Activated CD4-positive, alpha-beta T cell treated with anti-CD3 and anti-CD28 coated beads, Interleukin-2, amount 10 ng/mL, durations not matched to agents 24 days and 14 days (primary cell): ENCODE measurements at regions not wholly inside any gene's neighbourhood (a gene's known extent, or its start where the extent isn't known, plus 50 kb on each side); places are given as distances from the start of the nearest gene placed in this dataset.
"Not testable (repeated sequence)": the region's sequence is repeated elsewhere in the genome, so short reads cannot be mapped to it uniquely, and the experiment has no call there.

Experiments
- DNase-seq: peaks from one replicate; pipeline ENCODE4 v3.0.0; 2022
- H3K27ac Mint-ChIP-seq: one replicate; pipeline ENCODE4 v1.8.0; 2022; ENCODE audit warnings: mild to moderate bottlenecking, mixed read lengths
- H3K27me3 Mint-ChIP-seq: one replicate; pipeline ENCODE4 v1.8.0; 2022; ENCODE audit warnings: mixed read lengths
- H3K36me3 Mint-ChIP-seq: one replicate; pipeline ENCODE4 v1.8.0; 2022; ENCODE audit warnings: low read depth, mild to moderate bottlenecking, mixed read lengths
- H3K4me1 Mint-ChIP-seq: one replicate; pipeline ENCODE4 v1.8.0; 2021; ENCODE audit warnings: mixed read lengths
- H3K4me3 Mint-ChIP-seq: one replicate; pipeline ENCODE4 v1.8.0; 2022; ENCODE audit warnings: mild to moderate bottlenecking, moderate library complexity, mixed read lengths
- H3K9me3 Mint-ChIP-seq: one replicate; pipeline ENCODE4 v1.8.0; 2021; ENCODE audit warnings: mixed read lengths
- intact Hi-C: fragments of 100-400 bp; cut with micrococcal nuclease; formaldehyde crosslinking; loops from one replicate; pipeline ENCODE4 v1.15.1; 2023

DNA sequence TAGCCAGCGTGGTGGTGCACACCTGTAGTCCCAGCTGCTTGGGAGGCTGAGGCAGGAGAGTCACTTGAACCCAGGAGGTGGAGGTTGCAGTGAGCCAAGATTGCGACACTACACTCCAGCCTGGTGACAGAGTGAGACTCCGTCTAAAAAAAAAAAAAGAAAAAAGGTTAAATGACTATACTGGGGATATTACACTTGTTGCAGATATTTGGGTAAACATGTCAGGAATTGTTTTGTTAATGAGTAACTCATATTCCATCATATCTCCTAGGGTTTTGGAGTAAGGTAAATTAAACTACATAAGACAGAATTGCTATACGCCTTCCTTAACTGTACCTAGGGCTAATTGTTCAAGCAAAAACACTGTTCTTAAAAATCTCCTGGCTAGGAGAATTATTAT, 291.4 kb upstream of the IGFBP7 start:
- Mint-ChIP-seq H3K36me3 (no peaks in the 10 kb centered on the region), H3K27me3 (no peaks in the 10 kb centered on the region), H3K4me1 (no peaks in the 10 kb centered on the region), H3K27ac (no peak overlapping the region), H3K4me3 (no peak overlapping the region), H3K9me3 (no peaks in the 10 kb centered on the region)
- DNase-seq: no peak
- intact Hi-C loops: no loop called here

DNA sequence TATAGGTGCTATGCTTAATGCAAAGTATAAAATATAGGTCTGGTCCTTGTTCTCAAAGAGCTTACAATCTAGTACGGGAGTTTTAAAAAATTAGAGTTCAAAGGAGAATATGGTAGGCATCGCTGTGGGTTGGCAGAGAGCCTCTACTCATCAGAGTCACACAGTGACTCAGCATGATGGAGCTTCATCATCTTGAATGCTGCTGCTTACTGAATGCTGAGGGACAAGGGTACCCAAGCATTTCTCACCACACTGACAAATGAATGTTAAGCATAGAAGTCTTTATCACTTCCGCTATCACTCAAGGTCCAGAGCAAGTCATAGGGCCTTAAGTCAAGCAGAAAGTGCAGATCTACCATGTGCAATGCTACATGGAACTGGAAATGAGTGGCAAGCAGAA, 268.6 kb upstream of the IGFBP7 start:
- DNase-seq: no peak

DNA sequence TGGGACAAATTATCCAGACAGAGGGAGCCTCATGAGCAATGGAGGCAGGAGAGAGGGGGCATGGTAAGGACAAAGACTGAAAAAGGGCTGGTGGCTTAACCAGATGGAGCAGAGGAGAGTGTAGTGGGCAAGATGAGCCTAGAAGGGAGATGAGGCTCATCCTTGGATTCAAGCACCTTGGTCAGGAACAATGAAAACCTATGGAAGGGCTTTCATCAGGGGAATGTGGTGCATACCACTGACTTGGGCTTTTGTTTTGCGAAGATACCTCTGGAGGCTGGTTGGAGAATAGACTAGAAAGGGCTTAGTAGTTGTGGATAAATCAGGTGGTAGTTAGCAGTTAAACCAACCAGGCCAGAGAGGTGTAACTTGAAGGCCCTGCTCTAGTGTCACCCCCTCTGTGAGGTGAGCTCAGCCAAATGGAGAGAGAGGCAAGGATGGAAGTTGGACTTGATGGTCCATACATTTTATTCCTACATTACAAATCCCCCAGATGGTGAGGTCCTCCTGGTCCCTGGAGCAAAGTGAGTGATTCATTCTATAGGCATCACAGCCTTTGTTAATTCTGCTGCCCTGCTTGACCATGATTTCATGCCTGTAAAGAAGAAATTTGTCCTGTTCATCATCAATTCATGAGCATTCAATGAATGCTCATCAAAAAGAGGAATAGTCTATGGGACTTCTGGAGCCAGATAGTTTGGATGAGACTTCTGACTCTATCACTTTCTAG, 264.8 kb upstream of the IGFBP7 start:
- Mint-ChIP-seq H3K4me3 (no peak overlapping the region), H3K27ac (no peak overlapping the region), H3K36me3 (no peaks in the 10 kb centered on the region), H3K9me3 (no peaks in the 10 kb centered on the region), H3K27me3 (no peaks in the 10 kb centered on the region), H3K4me1 (no peaks in the 10 kb centered on the region)
- intact Hi-C loops: no loop called here
- DNase-seq: no peak

More for the DNA sequence above, 268.6 kb upstream of the IGFBP7 start:
- no peak overlapping the region for H3K27ac Mint-ChIP-seq
- no peaks in the 10 kb centered on the region for H3K36me3 Mint-ChIP-seq
- H3K27me3 Mint-ChIP-seq: no peaks in the 10 kb centered on the region
- intact Hi-C loops: no loop called here
- no peaks in the 10 kb centered on the region for H3K9me3 Mint-ChIP-seq
- H3K4me1 Mint-ChIP-seq: no peaks in the 10 kb centered on the region
- no peak overlapping the region for H3K4me3 Mint-ChIP-seq

DNA sequence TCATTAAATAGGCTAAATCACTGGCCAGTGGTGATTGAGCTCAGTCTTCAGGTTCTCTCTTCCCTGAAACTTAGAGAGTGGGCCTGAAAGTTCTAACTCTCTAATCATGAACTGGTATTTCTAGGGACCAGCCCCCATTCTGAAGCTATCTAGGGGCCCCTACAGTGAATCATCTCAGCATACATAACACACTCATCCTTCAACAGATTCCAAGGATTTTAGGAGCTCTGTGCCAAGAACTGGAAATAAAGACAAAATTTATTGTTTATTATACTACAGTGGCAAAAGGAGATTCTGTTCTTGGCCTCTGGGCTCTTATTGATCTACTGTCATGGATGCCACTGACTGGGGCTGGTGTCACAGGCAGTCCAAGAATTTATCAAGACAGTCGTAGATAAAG, 263.8 kb upstream of the IGFBP7 start:
- H3K4me1 Mint-ChIP-seq: no peaks in the 10 kb centered on the region

DNA sequence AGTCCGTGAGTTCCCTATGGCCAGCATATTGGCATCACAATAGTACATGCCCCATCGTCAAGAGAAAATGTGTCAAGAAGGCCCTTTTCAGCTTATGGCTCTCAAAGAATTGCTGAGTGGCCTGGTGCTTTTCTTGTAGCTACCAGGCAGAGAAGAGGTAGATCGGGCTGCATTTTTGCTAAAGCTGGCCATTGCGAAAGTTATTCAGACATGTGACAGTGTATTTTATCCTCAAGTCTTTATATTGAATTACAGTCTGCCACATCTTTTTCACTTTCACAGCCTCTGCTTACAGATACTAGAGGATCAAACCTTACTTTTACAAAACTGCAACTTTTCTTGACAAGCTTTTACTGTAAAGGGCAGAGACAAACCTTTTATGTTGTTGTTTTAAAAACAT, 261.5 kb upstream of the IGFBP7 start:
- intact Hi-C loops: no loop called here
- no peaks in the 10 kb centered on the region for H3K4me1 Mint-ChIP-seq

More for the DNA sequence above, 263.8 kb upstream of the IGFBP7 start:
- DNase-seq: no peak
- Mint-ChIP-seq H3K27ac (no peak overlapping the region), H3K27me3 (no peaks in the 10 kb centered on the region), H3K4me3 (no peak overlapping the region), H3K36me3 (no peaks in the 10 kb centered on the region), H3K9me3 (no peaks in the 10 kb centered on the region)
- intact Hi-C loops: no loop called here

DNA sequence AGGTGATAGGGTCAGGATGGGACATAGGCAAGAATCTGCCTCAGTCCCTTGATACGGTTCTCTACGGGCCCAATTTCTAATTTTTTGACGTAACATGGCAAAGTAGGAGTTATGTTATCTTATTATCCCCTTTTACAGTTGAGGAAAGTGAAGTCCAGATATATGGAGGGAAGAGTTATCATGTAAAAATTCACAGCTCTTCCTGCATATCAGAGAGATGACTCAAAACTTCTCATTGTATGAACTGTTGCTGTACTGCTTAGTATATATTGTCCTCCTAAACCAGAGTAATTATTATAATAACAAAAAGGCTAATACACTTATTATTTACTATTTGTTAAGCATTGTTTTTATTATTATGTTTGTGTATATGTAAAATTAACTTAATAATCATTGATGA, 260.5 kb upstream of the IGFBP7 start:
- Mint-ChIP-seq H3K27ac (no peak overlapping the region), H3K4me1 (no peaks in the 10 kb centered on the region), H3K36me3 (no peaks in the 10 kb centered on the region), H3K9me3 (no peaks in the 10 kb centered on the region), H3K4me3 (no peak overlapping the region), H3K27me3 (no peaks in the 10 kb centered on the region)
- DNase-seq: no peak
- intact Hi-C loops: no loop called here

More for the DNA sequence above, 261.5 kb upstream of the IGFBP7 start:
- H3K27me3 Mint-ChIP-seq: no peaks in the 10 kb centered on the region
- H3K4me3 Mint-ChIP-seq: no peak overlapping the region
- no peaks in the 10 kb centered on the region for H3K9me3 Mint-ChIP-seq
- no peak for DNase-seq
- H3K36me3 Mint-ChIP-seq: no peaks in the 10 kb centered on the region
- H3K27ac Mint-ChIP-seq: no peak overlapping the region

DNA sequence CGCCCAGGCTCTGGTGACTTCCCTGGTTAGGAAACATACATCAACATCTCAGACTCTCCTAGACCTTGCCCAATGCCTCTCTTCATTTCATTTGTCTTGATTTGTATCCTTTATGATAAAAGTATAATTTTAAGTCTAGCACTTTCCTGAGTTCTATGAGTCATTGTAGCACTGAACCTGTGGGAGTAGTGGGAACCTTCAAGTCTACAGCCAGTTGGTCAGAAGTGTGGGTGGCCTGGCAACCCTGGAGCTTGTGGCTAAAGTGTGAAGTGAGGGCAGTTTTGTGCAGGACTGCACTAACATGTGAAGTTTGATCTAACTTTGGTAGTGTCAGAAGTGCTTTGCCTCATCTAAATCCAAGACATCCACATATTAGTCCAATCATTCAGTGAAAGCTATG, 259.3 kb upstream of the IGFBP7 start:
- Mint-ChIP-seq H3K4me3 (no peak overlapping the region), H3K4me1 (no peaks in the 10 kb centered on the region), H3K36me3 (no peaks in the 10 kb centered on the region), H3K27ac (no peak overlapping the region), H3K9me3 (no peaks in the 10 kb centered on the region), H3K27me3 (no peaks in the 10 kb centered on the region)
- intact Hi-C loops: no loop called here
- DNase-seq: no peak

DNA sequence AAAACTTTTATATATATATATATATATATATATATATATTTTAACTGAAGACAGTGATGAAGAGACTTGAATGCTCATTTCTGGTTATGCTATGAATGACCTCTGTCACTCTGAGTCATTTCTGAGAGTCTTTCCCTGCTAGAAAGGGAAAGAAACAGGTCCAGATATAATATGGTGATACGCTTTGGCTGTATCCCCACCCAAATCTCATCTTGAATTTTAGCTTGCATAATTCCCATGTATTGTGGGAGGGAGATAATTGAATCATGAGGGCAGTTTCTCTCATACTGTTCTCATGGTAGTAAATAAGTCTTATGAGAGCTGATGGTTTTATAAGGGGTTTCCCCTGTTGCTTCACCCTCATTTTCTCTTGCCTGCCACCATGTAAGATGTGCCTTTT, 254.1 kb upstream of the IGFBP7 start:
- H3K36me3 Mint-ChIP-seq: no peaks in the 10 kb centered on the region
- no peak overlapping the region for H3K4me3 Mint-ChIP-seq
- intact Hi-C loops: no loop called here
- H3K4me1 Mint-ChIP-seq: no peaks in the 10 kb centered on the region
- H3K27ac Mint-ChIP-seq: no peak overlapping the region
- no peak for DNase-seq
- H3K9me3 Mint-ChIP-seq: no peaks in the 10 kb centered on the region
- no peaks in the 10 kb centered on the region for H3K27me3 Mint-ChIP-seq

DNA sequence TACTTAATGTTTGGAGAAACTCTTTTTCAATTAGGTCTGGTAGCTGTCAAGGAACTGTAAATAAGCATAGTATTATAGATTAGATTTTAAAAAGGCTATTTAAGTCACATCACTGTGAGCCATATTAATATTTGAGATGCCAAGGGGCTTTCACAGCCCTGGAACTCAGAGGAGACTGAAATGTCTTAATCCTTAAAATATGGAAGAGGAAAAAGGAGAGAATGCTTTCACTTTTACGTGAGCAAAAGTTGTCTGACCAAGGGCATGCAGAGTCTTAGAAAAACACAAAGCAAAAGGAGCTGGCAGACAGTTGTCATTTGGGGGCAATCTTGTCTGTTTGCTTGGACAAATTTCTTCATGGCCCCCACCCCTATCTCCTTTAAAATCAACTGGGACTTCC, 253.2 kb upstream of the IGFBP7 start:
- Mint-ChIP-seq H3K27me3 (no peaks in the 10 kb centered on the region), H3K9me3 (no peaks in the 10 kb centered on the region), H3K4me3 (no peak overlapping the region), H3K4me1 (no peaks in the 10 kb centered on the region), H3K27ac (no peak overlapping the region), H3K36me3 (no peaks in the 10 kb centered on the region)
- DNase-seq: no peak
- intact Hi-C loops: no loop called here

DNA sequence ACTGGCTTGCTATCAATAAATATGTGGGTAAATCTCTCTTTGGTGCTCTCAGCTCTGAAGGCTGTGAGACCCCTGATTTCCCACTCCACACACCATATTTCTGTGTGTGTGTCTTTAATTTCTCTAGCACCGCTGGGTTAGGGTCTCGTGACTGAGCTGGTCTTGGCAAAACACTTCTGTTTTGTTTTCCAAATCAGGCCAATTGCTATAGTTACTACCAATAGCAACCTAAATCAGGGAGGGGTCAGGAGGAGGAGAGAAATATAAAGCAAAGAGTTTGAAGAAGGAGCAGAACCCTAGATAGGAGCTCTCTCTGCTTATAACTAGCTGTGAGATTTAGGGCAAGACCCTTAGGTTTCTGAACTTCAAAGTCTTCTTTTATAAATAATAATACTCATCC, 250.5 kb upstream of the IGFBP7 start:
- Mint-ChIP-seq H3K27me3 (no peaks in the 10 kb centered on the region), H3K4me3 (no peak overlapping the region), H3K27ac (no peak overlapping the region), H3K36me3 (no peaks in the 10 kb centered on the region), H3K9me3 (no peaks in the 10 kb centered on the region), H3K4me1 (no peaks in the 10 kb centered on the region)
- intact Hi-C loops: no loop called here
- DNase-seq: no peak

DNA sequence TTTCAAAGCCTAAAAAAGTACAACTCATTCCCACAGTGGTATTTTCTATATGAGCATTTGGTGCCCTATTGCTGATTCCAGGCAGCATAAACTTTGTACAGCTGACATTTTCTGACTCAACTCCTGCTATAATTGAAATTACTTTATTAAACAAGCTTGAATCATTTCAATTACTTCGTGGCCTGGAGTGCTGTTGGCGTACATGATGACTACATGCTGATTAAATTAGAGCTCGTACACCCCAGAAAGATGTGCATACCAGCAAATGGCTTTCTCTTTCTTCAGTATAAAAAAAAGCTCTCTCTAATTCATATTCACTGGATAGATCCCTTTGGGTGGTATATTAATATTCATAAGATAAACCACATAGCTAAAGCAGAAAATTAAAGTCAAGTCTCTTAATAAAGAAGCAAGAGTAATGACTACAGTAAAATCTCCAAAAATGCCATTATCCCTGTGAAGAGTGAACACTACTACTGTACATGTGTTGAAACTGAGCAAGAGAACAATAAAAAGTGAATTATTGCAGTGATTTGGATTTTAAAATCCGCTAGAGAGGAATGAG, 245.0 kb upstream of the IGFBP7 start:
- Mint-ChIP-seq H3K4me1 (no peaks in the 10 kb centered on the region), H3K27ac (no peak overlapping the region), H3K36me3 (no peaks in the 10 kb centered on the region), H3K4me3 (no peak overlapping the region), H3K9me3 (no peaks in the 10 kb centered on the region), H3K27me3 (no peaks in the 10 kb centered on the region)
- intact Hi-C loops: no loop called here
- DNase-seq: no peak

DNA sequence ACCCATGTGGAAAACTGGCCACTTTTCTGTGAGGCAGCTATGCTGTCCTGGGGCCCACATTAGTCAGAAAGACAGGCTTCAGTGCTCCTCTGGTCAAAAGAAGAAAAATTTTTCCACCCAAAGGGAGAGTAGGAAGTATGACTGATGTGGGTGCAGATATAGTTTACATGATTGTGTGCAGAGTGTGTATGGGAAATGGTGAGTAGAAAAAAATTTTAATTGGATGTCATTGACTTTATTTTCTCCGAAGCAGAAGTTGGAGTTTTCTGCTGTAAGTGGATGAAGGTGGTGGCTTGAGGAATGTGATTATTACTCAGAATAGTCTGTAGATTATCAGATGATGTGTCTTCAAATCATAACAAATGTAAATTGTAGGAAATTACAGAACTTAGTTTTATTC, 241.5 kb upstream of the IGFBP7 start:
- Mint-ChIP-seq H3K4me1 (no peaks in the 10 kb centered on the region), H3K36me3 (no peaks in the 10 kb centered on the region), H3K27ac (no peak overlapping the region), H3K4me3 (no peak overlapping the region), H3K9me3 (no peaks in the 10 kb centered on the region), H3K27me3 (no peaks in the 10 kb centered on the region)
- DNase-seq: no peak
- intact Hi-C loops: no loop called here

DNA sequence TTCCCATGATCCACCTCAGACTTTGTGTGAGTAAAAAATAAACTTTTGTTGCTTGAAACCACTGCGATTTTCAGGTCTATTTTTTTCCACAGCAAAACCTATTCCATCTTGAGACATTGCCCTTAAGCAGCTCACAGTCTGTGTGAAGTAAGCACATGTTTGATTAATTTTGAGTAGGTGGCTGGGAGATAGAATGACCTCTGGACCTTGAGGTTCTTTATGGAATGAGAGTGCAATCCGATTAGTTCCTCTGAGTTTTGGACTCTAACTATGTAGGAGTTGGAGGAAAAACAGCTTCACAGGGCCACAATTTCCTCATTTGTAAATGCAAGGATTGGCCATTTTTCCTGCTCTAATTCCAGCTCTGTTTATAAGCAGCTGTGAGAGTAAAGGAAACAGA, 234.1 kb upstream of the IGFBP7 start:
- DNase-seq: no peak
- no peaks in the 10 kb centered on the region for H3K4me1 Mint-ChIP-seq
- intact Hi-C loops: no loop called here
- no peaks in the 10 kb centered on the region for H3K36me3 Mint-ChIP-seq
- H3K27ac Mint-ChIP-seq: no peak overlapping the region
- no peaks in the 10 kb centered on the region for H3K27me3 Mint-ChIP-seq
- H3K9me3 Mint-ChIP-seq: no peaks in the 10 kb centered on the region
- H3K4me3 Mint-ChIP-seq: no peak overlapping the region

DNA sequence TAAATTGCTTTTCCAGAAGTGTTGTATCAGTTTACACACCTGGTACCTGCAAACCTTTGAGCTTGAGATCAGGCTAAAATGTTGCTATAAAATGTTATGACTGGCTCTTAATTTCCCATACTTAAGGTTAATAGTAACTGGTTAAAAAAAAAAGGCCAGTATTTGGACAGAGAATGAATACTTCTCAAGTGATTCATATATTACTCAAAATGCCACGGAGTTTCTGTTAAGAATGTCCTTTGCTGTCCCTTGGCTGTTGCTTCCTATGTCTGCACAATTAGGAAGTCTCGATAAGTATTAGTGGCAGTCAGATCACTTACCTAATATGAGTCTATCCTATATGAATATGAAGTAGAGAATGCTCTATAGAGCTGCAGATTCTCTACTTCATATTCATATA, 232.2 kb upstream of the IGFBP7 start:
- no peak for DNase-seq
- Mint-ChIP-seq H3K27me3 (no peaks in the 10 kb centered on the region), H3K4me3 (no peak overlapping the region), H3K27ac (no peak overlapping the region), H3K36me3 (no peaks in the 10 kb centered on the region), H3K4me1 (no peaks in the 10 kb centered on the region), H3K9me3 (no peaks in the 10 kb centered on the region)
- intact Hi-C loops: no loop called here

DNA sequence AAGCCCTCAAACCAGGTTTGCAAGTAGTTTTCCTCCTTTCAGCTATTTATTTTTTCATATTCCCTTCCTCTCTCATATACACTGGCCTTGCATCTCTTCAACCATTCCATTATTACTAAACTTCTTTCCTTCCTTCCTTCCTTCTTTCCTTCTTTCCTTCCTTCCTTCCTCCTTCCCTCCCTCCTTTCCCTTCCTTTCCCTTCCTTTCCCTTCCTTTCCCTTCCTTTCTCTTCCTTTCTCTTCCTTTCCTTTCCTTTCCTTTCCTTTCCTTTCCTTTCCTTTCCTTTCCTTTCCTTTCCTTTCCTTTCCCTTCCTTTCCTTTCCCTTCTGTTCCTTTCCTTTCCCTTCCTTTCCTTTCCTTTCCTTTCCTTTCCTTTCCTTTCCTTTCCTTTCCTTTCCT, 228.7 kb upstream of the IGFBP7 start:
- H3K36me3 Mint-ChIP-seq, intact Hi-C loops, DNase-seq, H3K9me3 Mint-ChIP-seq, H3K4me1 Mint-ChIP-seq, H3K27ac Mint-ChIP-seq, H3K4me3 Mint-ChIP-seq, H3K27me3 Mint-ChIP-seq: not testable (repeated sequence)
